Gastrocnemius medialis (tissue), 4 donors: ENCODE measurements at regions not wholly inside any gene's neighbourhood (a gene's known extent, or its start where the extent isn't known, plus 50 kb on each side); places are given as distances from the start of the nearest gene placed in this dataset.

Source experiments
- POLR2A ChIP-seq, 2 donors: fragments of 450-650 bp; IDR thresholded peaks; one replicate each; pipeline ENCODE4 v1.6.1; 2017; ENCODE audit warnings: antibody characterized with exemption in 2 of 2, mild to moderate bottlenecking in 2 of 2, moderate library complexity in 2 of 2
- TF ChIP-seq, protein P1 (sequence below), 5 experiments: fragments of 450-650 bp in 3 of 5; fragments of 200-600 bp in 2 of 5; sonication (generic) in 2 of 5; IDR thresholded peaks in 4 of 5; conservative IDR thresholded peaks in 1 of 5; 1 replicate in 4 of 5; 2 replicates in 1 of 5; pipeline ENCODE4 v1.5.1; 2016 to 2019; ENCODE audit warnings: antibody characterized with exemption in 5 of 5, mild to moderate bottlenecking in 3 of 5, moderate library complexity in 3 of 5

GRCh38 chr6:170067181-170067641 is 223.7 kb downstream of the DLL1 start:
- TF ChIP-seq, protein P1, sequence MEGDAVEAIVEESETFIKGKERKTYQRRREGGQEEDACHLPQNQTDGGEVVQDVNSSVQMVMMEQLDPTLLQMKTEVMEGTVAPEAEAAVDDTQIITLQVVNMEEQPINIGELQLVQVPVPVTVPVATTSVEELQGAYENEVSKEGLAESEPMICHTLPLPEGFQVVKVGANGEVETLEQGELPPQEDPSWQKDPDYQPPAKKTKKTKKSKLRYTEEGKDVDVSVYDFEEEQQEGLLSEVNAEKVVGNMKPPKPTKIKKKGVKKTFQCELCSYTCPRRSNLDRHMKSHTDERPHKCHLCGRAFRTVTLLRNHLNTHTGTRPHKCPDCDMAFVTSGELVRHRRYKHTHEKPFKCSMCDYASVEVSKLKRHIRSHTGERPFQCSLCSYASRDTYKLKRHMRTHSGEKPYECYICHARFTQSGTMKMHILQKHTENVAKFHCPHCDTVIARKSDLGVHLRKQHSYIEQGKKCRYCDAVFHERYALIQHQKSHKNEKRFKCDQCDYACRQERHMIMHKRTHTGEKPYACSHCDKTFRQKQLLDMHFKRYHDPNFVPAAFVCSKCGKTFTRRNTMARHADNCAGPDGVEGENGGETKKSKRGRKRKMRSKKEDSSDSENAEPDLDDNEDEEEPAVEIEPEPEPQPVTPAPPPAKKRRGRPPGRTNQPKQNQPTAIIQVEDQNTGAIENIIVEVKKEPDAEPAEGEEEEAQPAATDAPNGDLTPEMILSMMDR (IDR thresholded peaks at IDR 0.05 in 4 of 5, conservative IDR thresholded peaks at IDR 0.05 in 1 of 5), result no peak
- no peak for TF ChIP-seq POLR2A (IDR thresholded peaks at IDR 0.05)
